ENCODE measurements at regions not wholly inside any gene's neighbourhood (a gene's known extent, or its start where the extent isn't known, plus 50 kb on each side); places are given as distances from the start of the nearest gene placed in this dataset.
"Not testable (repeated sequence)": the region's sequence is repeated elsewhere in the genome, so short reads cannot be mapped to it uniquely, and the experiment has no call there.

DNA sequence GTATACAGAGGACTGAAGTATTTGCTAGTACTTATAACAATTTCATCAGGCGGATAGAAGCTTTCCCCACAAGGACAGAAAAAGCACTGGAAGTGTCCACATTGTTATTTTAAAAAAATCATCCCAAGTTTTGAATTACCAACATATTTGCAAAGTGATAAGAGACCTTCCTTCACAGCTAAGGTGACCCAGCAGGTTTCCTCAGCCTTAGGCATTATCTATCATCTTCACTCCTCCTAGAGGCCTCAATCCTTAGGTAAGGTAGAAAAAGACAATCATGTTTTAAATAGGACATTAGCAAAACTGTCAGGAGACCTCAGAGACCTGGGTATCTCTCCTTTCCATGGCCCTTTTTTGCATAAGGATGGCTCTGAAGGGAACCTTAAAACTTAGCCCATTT is 72.5 kb upstream of the CHD6 start:
- no peak for DNase-seq (ENCODE audit: extremely low read depth in 1 of 2, low read depth in 1 of 2)

DNA sequence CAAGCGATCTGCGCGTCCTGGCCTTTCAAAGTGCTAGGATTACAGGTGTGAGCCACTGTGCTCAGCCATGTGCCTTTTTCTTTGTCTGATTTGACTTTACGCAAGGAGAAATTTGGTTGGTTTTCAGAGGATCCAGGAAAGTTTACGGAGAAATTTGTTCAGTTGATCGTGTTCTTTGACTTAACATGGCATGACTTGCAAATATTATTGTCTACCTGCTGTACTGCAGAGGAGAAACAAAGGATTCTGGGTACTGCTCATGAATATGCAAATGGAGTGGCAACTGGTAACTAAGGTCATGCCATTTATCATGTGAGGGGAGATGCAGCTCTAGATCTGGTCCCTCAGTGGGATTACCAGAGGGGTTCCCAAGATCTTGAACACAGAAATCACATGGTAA is 68.8 kb upstream of the CHD6 start:
- DNase-seq (ENCODE audit: extremely low read depth in 1 of 2, low read depth in 1 of 2): no peak

- not testable (repeated sequence) for DNase-seq (ENCODE audit: extremely low read depth in 1 of 2, low read depth in 1 of 2)
Measured at GRCh38 chr20:41685145-41685544, 67.0 kb upstream of the CHD6 start.

GRCh38 chr20:41678799-41679198 is 60.6 kb upstream of the CHD6 start:
- DNase-seq (ENCODE audit: extremely low read depth in 1 of 2, low read depth in 1 of 2): no peak

- DNase-seq (ENCODE audit: extremely low read depth in 1 of 2, low read depth in 1 of 2): no peak
Measured at GRCh38 chr20:41672282-41672681, 54.1 kb upstream of the CHD6 start.

DNA sequence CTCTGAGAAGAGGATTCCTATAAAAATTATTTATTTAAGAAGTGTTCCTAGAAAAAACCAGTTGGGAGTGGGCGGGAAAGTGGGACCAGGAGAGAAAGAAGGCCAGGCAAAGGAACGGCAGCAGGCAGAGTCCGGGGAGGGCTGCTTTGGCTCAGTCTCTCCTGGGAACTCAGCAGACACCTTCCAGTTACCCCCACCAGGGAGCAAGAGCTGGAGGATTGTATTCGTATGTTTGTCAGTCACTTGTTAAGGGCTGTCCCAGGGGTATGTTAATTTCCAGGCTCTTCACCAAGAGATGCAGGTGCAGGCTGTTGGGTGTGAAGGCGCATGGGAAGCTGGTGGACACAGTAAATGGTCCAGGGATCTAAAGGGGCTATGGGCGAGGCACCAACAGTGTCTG is 53.0 kb upstream of the CHD6 start:
- DNase-seq (ENCODE audit: extremely low read depth in 1 of 2, low read depth in 1 of 2): no peak

DNA sequence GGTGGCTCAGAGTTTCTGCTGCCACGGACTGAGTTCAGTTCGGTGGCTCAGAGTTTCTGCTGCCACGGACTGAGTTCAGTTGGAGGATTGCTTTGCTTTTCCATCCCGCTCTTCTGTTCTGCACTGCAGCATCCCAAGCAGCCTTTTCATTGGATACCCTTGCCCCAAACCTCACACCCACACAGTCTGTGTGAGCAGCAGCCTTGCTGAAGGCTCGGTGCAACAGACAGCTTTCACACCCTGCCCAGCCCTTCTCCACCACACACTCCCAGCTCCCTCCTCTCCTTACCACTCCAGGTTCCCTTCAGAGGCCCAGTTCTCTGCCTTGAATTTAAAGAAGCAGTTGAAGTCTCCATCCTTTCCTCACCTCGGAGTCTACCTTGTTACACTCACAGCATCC is 52.5 kb upstream of the CHD6 start:
- DNase-seq (ENCODE audit: extremely low read depth in 1 of 2, low read depth in 1 of 2): no peak

DNA sequence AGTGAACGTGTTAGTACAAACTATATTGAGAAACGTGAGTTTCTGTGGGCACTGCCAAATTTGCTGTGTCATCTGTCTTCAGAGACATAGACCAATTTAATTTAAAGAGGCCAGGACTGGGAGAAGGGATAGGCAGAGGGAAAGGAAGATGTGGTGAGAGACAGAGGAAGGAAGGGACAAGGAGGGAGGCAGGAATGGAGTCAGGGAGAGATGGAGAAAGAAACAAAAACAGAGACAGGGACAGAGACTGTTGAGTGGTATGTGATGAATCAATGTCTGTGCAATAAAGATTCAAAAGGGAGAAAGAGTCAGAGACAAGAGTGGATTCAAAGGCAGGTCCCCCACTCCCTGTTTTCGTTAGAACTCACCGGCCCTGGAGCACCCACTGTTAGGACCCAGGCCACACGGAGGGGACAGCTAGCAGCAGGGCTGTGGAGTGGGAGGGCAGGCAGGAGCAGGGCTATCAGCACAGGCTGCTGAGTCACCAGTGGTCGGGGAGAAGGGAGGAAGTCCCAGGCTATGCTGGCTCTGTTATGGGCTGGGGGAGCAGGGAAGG is 51.6 kb upstream of the CHD6 start:
- no peak for DNase-seq (ENCODE audit: extremely low read depth in 1 of 2, low read depth in 1 of 2)

- DNase-seq (ENCODE audit: extremely low read depth in 1 of 2, low read depth in 1 of 2): no peak
Measured at GRCh38 chr20:41668057-41668749, 50.0 kb upstream of the CHD6 start.
